ENCODE measurements at regions not wholly inside any gene's neighbourhood (a gene's known extent, or its start where the extent isn't known, plus 50 kb on each side); places are given as distances from the start of the nearest gene placed in this dataset.

DNA sequence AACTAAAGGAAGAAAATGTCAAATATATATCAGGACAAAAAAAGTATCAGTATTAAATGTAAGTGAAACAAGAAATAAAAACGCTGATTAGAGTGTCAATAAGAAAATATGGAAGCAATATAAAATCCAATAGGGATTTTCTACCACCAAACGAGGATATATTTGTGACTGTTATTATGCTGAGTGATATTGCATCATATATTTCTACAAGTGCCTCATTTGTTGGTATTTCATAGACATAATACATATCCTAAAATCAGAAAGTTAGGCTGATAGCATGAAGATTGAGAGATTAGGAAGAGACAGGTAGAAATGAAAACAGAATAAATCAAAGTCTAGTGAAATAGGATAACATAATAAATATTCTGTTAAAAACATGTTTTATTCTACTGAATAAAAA lies 429.2 kb upstream of the IRAK1BP1 start:
- TF ChIP-seq, protein P1, sequence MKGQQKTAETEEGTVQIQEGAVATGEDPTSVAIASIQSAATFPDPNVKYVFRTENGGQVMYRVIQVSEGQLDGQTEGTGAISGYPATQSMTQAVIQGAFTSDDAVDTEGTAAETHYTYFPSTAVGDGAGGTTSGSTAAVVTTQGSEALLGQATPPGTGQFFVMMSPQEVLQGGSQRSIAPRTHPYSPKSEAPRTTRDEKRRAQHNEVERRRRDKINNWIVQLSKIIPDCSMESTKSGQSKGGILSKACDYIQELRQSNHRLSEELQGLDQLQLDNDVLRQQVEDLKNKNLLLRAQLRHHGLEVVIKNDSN (IDR thresholded peaks at IDR 0.05), result no peak
- TF ChIP-seq ZBTB7A (IDR thresholded peaks at IDR 0.05; ENCODE audit: low read depth), result no peak

Data from Ishikawa (cell line).